K562 (cell line): ENCODE measurements at regions not wholly inside any gene's neighbourhood (a gene's known extent, or its start where the extent isn't known, plus 50 kb on each side); places are given as distances from the start of the nearest gene placed in this dataset.

Experiments
- ATAC-seq: fragments of 200-7000 bp; cut with Tn5 transposase; 3 replicates; pipeline ENCODE4 v1.9.1; 2020; ENCODE audit warnings: moderate library complexity
- BruUV-seq: library from RNA; stranded (reverse); fragments of 400-500 nt; replicated peaks from 2 replicates; lab custom pipeline; 2021; lab: Mats Ljungman, UMichigan
- CTCF ChIA-PET: fragments of 300-600 bp; formaldehyde crosslinking; extraction: SDS; loops from one replicate; lab custom pipeline; 2021; ENCODE audit warnings: low intra/inter-chr PET ratio; lab: Yijun Ruan, JAX
- POLR2A ChIA-PET: fragments of 300-600, 350-650 bp; sonication (Branson Sonifier 250); formaldehyde crosslinking; extraction: SDS; loops from one replicate; lab custom pipeline; 2021; ENCODE audit warnings: antibody characterized with exemption, inconsistent platforms; lab: Yijun Ruan, JAX
- DNase-seq, 4 experiments: peaks; one replicate each; pipeline versions ENCODE4 v3.0.0 to v3.0.0-alpha.2; 2011 to 2018; ENCODE audit warnings: low spot score in 3 of 4, mixed read lengths in 3 of 4; ENCODE audit errors: extremely low read depth in 1 of 4
- FAIRE-seq: peaks from 2 replicates; lab custom pipeline; 2011; peaks lifted over from hg19 to GRCh38; lab: Jason Lieb, UNC
- H2AFZ ChIP-seq: 2 replicates; pipeline ENCODE4 v1.6.0; 2011; ENCODE audit warnings: low read depth, low read length, control low read depth, inconsistent platforms
- H3K27ac ChIP-seq: fragments of 200-600 bp; 3 replicates; pipeline ENCODE4 v1.8.0; 2011; ENCODE audit warnings: low read depth, mild to moderate bottlenecking, control low read depth, inconsistent platforms, low read length, moderate library complexity, mixed read lengths; ENCODE audit errors: extremely low read depth
- H3K27me3 ChIP-seq, 2 experiments: fragments of 300-600 bp in 1 of 2; 2 replicates in 1 of 2; 3 replicates in 1 of 2; pipeline versions ENCODE4 v1.6.0 to v1.8.0; 2011; ENCODE audit warnings: inconsistent platforms in 2 of 2, low read length in 2 of 2, mild to moderate bottlenecking in 1 of 2, mixed read lengths in 1 of 2, moderate library complexity in 1 of 2; ENCODE audit not compliant: control insufficient read depth in 2 of 2, insufficient read depth in 2 of 2
- H3K36me3 ChIP-seq: fragments of 300-600 bp; 3 replicates; pipeline ENCODE4 v1.8.0; 2011; ENCODE audit warnings: mild to moderate bottlenecking, low read length, inconsistent platforms; ENCODE audit not compliant: control insufficient read depth, insufficient read depth
- H3K4me1 ChIP-seq, 2 experiments: fragments of 200-600 bp in 1 of 2; replicated peaks in 1 of 2; 2 replicates in 1 of 2; 3 replicates in 1 of 2; pipeline versions ENCODE4 v1.5.1 to v1.8.0; 2011; ENCODE audit warnings: inconsistent platforms in 2 of 2, low read length in 2 of 2, mild to moderate bottlenecking in 1 of 2, mixed read lengths in 1 of 2, moderate library complexity in 1 of 2; ENCODE audit not compliant: control insufficient read depth in 2 of 2, insufficient read depth in 2 of 2
- H3K4me2 ChIP-seq: 2 replicates; pipeline ENCODE4 v1.6.1; 2011; ENCODE audit warnings: low read length, control low read depth, inconsistent platforms, mixed read lengths; ENCODE audit not compliant: insufficient read depth
- H3K4me3 ChIP-seq: fragments of 200-600 bp; sonication (generic), shearing (Covaris generic); 2 replicates; pipeline ENCODE4 v1.5.1; 2016; ENCODE audit warnings: control low read depth, inconsistent platforms
- H3K79me2 ChIP-seq: fragments of 200-600 bp; 3 replicates; pipeline ENCODE4 v1.8.0; 2011; ENCODE audit warnings: low read length, inconsistent platforms; ENCODE audit not compliant: control insufficient read depth, insufficient read depth
- H3K9ac ChIP-seq, 2 experiments: 2 replicates each; pipeline versions ENCODE4 v1.6.0 to v1.6.1; 2011; ENCODE audit warnings: low read depth in 2 of 2, low read length in 2 of 2, control low read depth in 1 of 2, inconsistent platforms in 1 of 2, mild to moderate bottlenecking in 1 of 2, mixed read lengths in 1 of 2; ENCODE audit not compliant: insufficient read depth in 1 of 2
- H3K9me1 ChIP-seq: one replicate; pipeline ENCODE4 v1.6.0; 2011; ENCODE audit warnings: inconsistent platforms, mild to moderate bottlenecking, low read length, moderate library complexity; ENCODE audit not compliant: control insufficient read depth, insufficient read depth
- H3K9me3 ChIP-seq: replicated peaks from 2 replicates; pipeline ENCODE4 v1.5.1; 2011; ENCODE audit warnings: low read depth, low read length, inconsistent platforms; ENCODE audit not compliant: control insufficient read depth, insufficient read depth
- H4K20me1 ChIP-seq: replicated peaks from 2 replicates; pipeline ENCODE4 v1.6.1; 2011; ENCODE audit warnings: low read length, inconsistent platforms, mixed read lengths; ENCODE audit not compliant: control insufficient read depth, insufficient read depth
- BMI1 ChIP-seq: fragments of 150-350 bp; IDR thresholded peaks from 2 replicates; pipeline ENCODE4 v1.6.1; 2014; ENCODE audit warnings: low read length
- BRCA1 ChIP-seq, 2 experiments: fragments of 450-650 bp in 1 of 2; sonication (generic) in 1 of 2; formaldehyde crosslinking in 1 of 2; IDR thresholded peaks; 2 replicates each; pipeline versions ENCODE4 v1.5.0 to v1.6.1; 2017 to 2020; ENCODE audit warnings: mild to moderate bottlenecking in 1 of 2, missing genetic modification reagents in 1 of 2
- CC2D1A ChIP-seq: fragments of 450-650 bp; IDR thresholded peaks from 2 replicates; pipeline ENCODE4 v1.6.1; 2017; ENCODE audit warnings: mild to moderate bottlenecking
- COPS2 ChIP-seq: fragments of 450-650 bp; conservative IDR thresholded peaks from 2 replicates; pipeline ENCODE4 v1.6.1; 2016; ENCODE audit warnings: mild to moderate bottlenecking, moderate library complexity
- ESRRB ChIP-seq: fragments of 250-450 bp; sonication (Bioruptor Pico); IDR thresholded peaks from 2 replicates; pipeline ENCODE4 v1.5.0; 2020; ENCODE audit warnings: mild to moderate bottlenecking, moderate library complexity, borderline replicate concordance
- ETS1 ChIP-seq: conservative IDR thresholded peaks from 2 replicates; pipeline ENCODE4 v1.6.1; 2011; ENCODE audit warnings: low read depth, mild to moderate bottlenecking, low read length; ENCODE audit not compliant: control insufficient read depth
- EWSR1 ChIP-seq: fragments of 450-650 bp; IDR thresholded peaks from 2 replicates; pipeline ENCODE4 v1.6.1; 2018; ENCODE audit warnings: borderline replicate concordance, mild to moderate bottlenecking, low read depth, moderate library complexity; ENCODE audit not compliant: partially characterized antibody
- FIP1L1 ChIP-seq: fragments of 200-400 bp; formaldehyde crosslinking; IDR thresholded peaks from 2 replicates; pipeline ENCODE4 v1.6.1; 2018; ENCODE audit warnings: mild to moderate bottlenecking, low read depth, low read length; ENCODE audit not compliant: poor library complexity, severe bottlenecking
- FOSL1 ChIP-seq: fragments of 200-800 bp; sonication (Bioruptor generic); conservative IDR thresholded peaks from 2 replicates; pipeline ENCODE4 v1.6.1; 2016; ENCODE audit warnings: missing genetic modification characterization, missing compliant biosample characterization
- GATAD2B ChIP-seq: fragments of 450-650 bp; IDR thresholded peaks from 2 replicates; pipeline ENCODE4 v1.6.1; 2017; ENCODE audit warnings: mild to moderate bottlenecking, borderline replicate concordance
- MAFG ChIP-seq: fragments of 450-650 bp; conservative IDR thresholded peaks from 2 replicates; pipeline ENCODE4 v1.6.1; 2016; ENCODE audit warnings: missing genetic modification characterization, missing compliant biosample characterization
- MCM3 ChIP-seq: fragments of 450-650 bp; IDR thresholded peaks from 2 replicates; pipeline ENCODE4 v1.6.1; 2016
- MTF1 ChIP-seq: fragments of 250-450 bp; sonication (Bioruptor Pico); IDR thresholded peaks from 2 replicates; pipeline ENCODE4 v1.9.0; 2021; ENCODE audit warnings: moderate library complexity, mild to moderate bottlenecking, inconsistent platforms, borderline replicate concordance
- RFX5 ChIP-seq: IDR thresholded peaks from 2 replicates; pipeline ENCODE4 v1.6.1; 2011; ENCODE audit warnings: low read depth, mild to moderate bottlenecking, improper control_type of control experiment, low read length
- SMARCA4 ChIP-seq: fragments of 450-650 bp; IDR thresholded peaks from 2 replicates; pipeline ENCODE4 v1.6.1; 2016
- SP1 ChIP-seq: sonication (generic); formaldehyde crosslinking; IDR thresholded peaks from 2 replicates; pipeline ENCODE4 v1.8.1; 2022; ENCODE audit warnings: mild to moderate bottlenecking, missing genetic modification reagents
- TAF1 ChIP-seq: IDR thresholded peaks from 2 replicates; pipeline ENCODE4 v1.6.1; 2011; ENCODE audit warnings: mild to moderate bottlenecking, low read length, moderate library complexity; ENCODE audit not compliant: insufficient read depth, control insufficient read depth, severe bottlenecking; ENCODE audit errors: extremely low read depth
- ZBTB12 ChIP-seq: fragments of 250-450 bp; sonication (Bioruptor Pico); IDR thresholded peaks from 2 replicates; pipeline ENCODE4 v1.4.0; 2020
- ZFP30 ChIP-seq: fragments of 250-450 bp; sonication (Bioruptor Pico); IDR thresholded peaks from 2 replicates; pipeline ENCODE4 v1.8.0; 2022; ENCODE audit warnings: moderate library complexity, mild to moderate bottlenecking, inconsistent platforms, borderline replicate concordance
- ZFX ChIP-seq: sonication (generic); formaldehyde crosslinking; IDR thresholded peaks from 2 replicates; pipeline ENCODE4 v1.8.0; 2022; ENCODE audit warnings: mild to moderate bottlenecking, missing genetic modification reagents, moderate library complexity
- ZNF165 ChIP-seq: fragments of 250-450 bp; sonication (Bioruptor Pico); IDR thresholded peaks from 2 replicates; pipeline ENCODE4 v1.4.0; 2020; ENCODE audit warnings: borderline replicate concordance
- WGBS: fragments of 100-300 bp; shearing (Covaris generic); methylation state at CpG from one replicate; pipeline ENCODE4 v1.1.6; 2016; ENCODE audit warnings: low coverage, mixed read lengths; ENCODE audit not compliant: insufficient coverage; ENCODE audit errors: missing lambda C conversion rate; 5-methylcytosine and 5-hydroxymethylcytosine counted together
- in situ Hi-C: fragments of 300-500 bp; cut with MboI; formaldehyde crosslinking; loops from 4 replicates; pipeline ENCODE4 v1.15.0; 2018; ENCODE audit warnings: inconsistent platforms, mixed read lengths
- intact Hi-C: fragments of 100-400 bp; cut with micrococcal nuclease; formaldehyde crosslinking; loops from 2 replicates; pipeline ENCODE4 v1.14.2; 2022

- TF ChIP-seq BRCA1 (IDR thresholded peaks at IDR 0.05) (no peak), BRCA1 (CRISPR knock-in tag; IDR thresholded peaks at IDR 0.05) (no peak), TAF1 (peak; percentile 30), GATAD2B (no peak; the same call in 1 of the 2 replicates), MCM3 (no peak), FOSL1 (tag) (peak; percentile 97), MAFG (tag) (peak; percentile 98), SMARCA4 (peak; percentile 97), ETS1 (no peak), ZFX (CRISPR knock-in tag) (peak; percentile 36; the same call in 1 of the 2 replicates)
Measured at GRCh38 chr2:65818873-65819451, 386.6 kb upstream of the SPRED2 start (continued).

- intact Hi-C loops (no loop called here), in situ Hi-C loops (no loop called here)
- peaks cover 0 to 21% of the 10 kb centered on the region in 2 experiments; a peak in 3 of 5 replicates for H3K4me1 ChIP-seq
- no peaks in the 10 kb centered on the region for H3K27me3 ChIP-seq
- POLR2A ChIA-PET, result no interaction called here
- no peak overlapping the region for H2AFZ ChIP-seq
- ATAC-seq (no peak), FAIRE-seq (no peak), DNase-seq (no peak)
- BruUV-seq, result no TSS peak
- H3K27ac ChIP-seq, result no peak overlapping the region
- H3K9me1 ChIP-seq, result no peaks in the 10 kb centered on the region
- 93% methylated on average over 2 of the region's 2 CpGs for WGBS
- H3K4me2 ChIP-seq, result no peak overlapping the region
- H3K36me3 ChIP-seq, result no peaks in the 10 kb centered on the region
- H3K79me2 ChIP-seq, result peaks cover 14% of the 10 kb centered on the region
- no peak overlapping the region for H3K9ac ChIP-seq
- CTCF ChIA-PET, result no interaction called here
- no peaks in the 10 kb centered on the region for H3K9me3 ChIP-seq
- no peaks in the 10 kb centered on the region for H4K20me1 ChIP-seq
- H3K4me3 ChIP-seq, result no peak overlapping the region
- TF ChIP-seq RFX5 (no peak), ZNF165 (CRISPR knock-in tag) (no peak), EWSR1 (no peak), ESRRB (CRISPR knock-in tag) (no peak), ZBTB12 (CRISPR knock-in tag) (no peak), BMI1 (no peak), SP1 (CRISPR knock-in tag) (no peak), MTF1 (no peak), FIP1L1 (no peak), ZFP30 (CRISPR knock-in tag) (no peak), COPS2 (no peak), CC2D1A (no peak)
Measured at GRCh38 chr2:65813631-65814173, 381.3 kb upstream of the SPRED2 start.
